Transverse colon (tissue), 4 donors: ENCODE measurements at regions not wholly inside any gene's neighbourhood (a gene's known extent, or its start where the extent isn't known, plus 50 kb on each side); places are given as distances from the start of the nearest gene placed in this dataset.

Experiments used
- DNase-seq: peaks from one replicate; pipeline ENCODE4 v3.0.0-alpha.2; 2019
- H3K27ac ChIP-seq, 4 donors: fragments of 200-600 bp; sonication (generic); 2 replicates each; pipeline ENCODE4 v1.5.1; 2016 to 2018; ENCODE audit warnings: inconsistent platforms in 4 of 4
- H3K27me3 ChIP-seq: fragments of 200-600 bp; sonication (generic); 2 replicates; pipeline ENCODE4 v1.5.1; 2017; ENCODE audit warnings: inconsistent platforms
- H3K36me3 ChIP-seq, 4 donors: fragments of 200-600 bp; sonication (generic); 2 replicates each; pipeline ENCODE4 v1.5.1; 2017 to 2019; ENCODE audit warnings: inconsistent platforms in 4 of 4
- H3K4me1 ChIP-seq, 4 donors: fragments of 200-600 bp; sonication (generic); 2 replicates each; pipeline ENCODE4 v1.5.1; 2017 to 2020; ENCODE audit warnings: inconsistent platforms in 4 of 4
- H3K4me3 ChIP-seq, 4 donors: fragments of 200-600 bp; sonication (generic); 1 replicate in 1 of 4; 2 replicates in 3 of 4; pipeline versions ENCODE4 v1.5.1 to v1.6.1; 2017 to 2019; ENCODE audit warnings: inconsistent platforms in 4 of 4
- H3K9me3 ChIP-seq, 2 donors: fragments of 200-600 bp; sonication (generic); 2 replicates each; pipeline ENCODE4 v1.5.1; 2017 to 2019; ENCODE audit warnings: inconsistent platforms in 2 of 2
- CTCF ChIP-seq, 5 experiments: fragments of 200-600 bp in 3 of 5; fragments of 450-650 bp in 2 of 5; sonication (generic) in 3 of 5; IDR thresholded peaks; 1 replicate in 2 of 5; 2 replicates in 3 of 5; pipeline ENCODE4 v1.5.1; 2016 to 2017; ENCODE audit warnings: antibody characterized with exemption in 5 of 5, inconsistent platforms in 3 of 5, mild to moderate bottlenecking in 2 of 5, moderate library complexity in 1 of 5
- EP300 ChIP-seq: sonication (generic); formaldehyde crosslinking; IDR thresholded peaks from one replicate; pipeline ENCODE4 v1.6.1; 2017; ENCODE audit warnings: antibody characterized with exemption, low read depth
- POLR2A ChIP-seq: fragments of 450-650 bp; IDR thresholded peaks from one replicate; pipeline ENCODE4 v1.6.1; 2016; ENCODE audit warnings: antibody characterized with exemption, mild to moderate bottlenecking, moderate library complexity
- POLR2AphosphoS5 ChIP-seq, 3 donors: sonication (generic); formaldehyde crosslinking; IDR thresholded peaks; one replicate each; pipeline ENCODE4 v1.6.1; 2016; ENCODE audit warnings: antibody characterized with exemption in 3 of 3
- WGBS, 2 donors: methylation state at CpG; one replicate each; pipeline ENCODE4 v1.1.5; 2018; ENCODE audit warnings: low coverage in 1 of 2; 5-methylcytosine and 5-hydroxymethylcytosine counted together
- in situ Hi-C, 4 donors: fragments of 200-750 bp; cut with MboI; loops; one replicate each; pipeline versions ENCODE4 v1.15.0 to v1.15.1; 2017; ENCODE audit warnings: low sequenced_read_pairs in 3 of 4, low pct_ligation_motif_present in 1 of 4, low pct_unique_long_range_greater_than_20kb in 1 of 4
- intact Hi-C: fragments of 100-400 bp; cut with DNase I; formaldehyde crosslinking; loops from one replicate; pipeline ENCODE4 v1.15.1; 2023; ENCODE audit warnings: low total_unique reads

DNA sequence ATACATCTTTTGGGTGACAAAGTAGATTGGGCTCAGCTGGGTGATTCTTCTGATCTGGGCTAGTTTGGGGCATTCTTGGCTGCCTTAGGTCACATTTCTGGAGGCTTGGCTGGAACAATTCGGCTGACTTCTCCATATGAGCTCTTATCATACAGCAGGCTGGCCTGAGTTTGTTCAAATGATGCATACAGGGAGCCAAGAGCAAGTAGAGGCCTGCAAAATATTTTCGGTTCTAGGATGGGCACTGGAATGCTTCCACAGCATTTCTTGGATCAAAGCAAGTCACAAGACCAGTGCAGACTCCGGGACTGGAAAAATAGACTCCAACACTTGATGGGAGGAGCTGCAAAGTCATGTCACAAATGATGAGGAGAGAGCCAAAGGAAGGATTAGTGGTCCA, 98.4 kb downstream of the SCG2 start:
- in situ Hi-C loops = no loop called here
- 52 to 92% methylated on average over 2 to 3 of the region's 3 CpGs for WGBS, 2 donors
- no peak overlapping the region for H3K27ac ChIP-seq
- intact Hi-C loops = no loop called here
- DNase-seq = no peak
- TF ChIP-seq POLR2AphosphoS5 (IDR thresholded peaks at IDR 0.05) (no peak), POLR2A (no peak), EP300 (no peak), CTCF (IDR thresholded peaks at IDR 0.05) (no peak)
- no peaks in the 10 kb centered on the region for H3K4me1 ChIP-seq
- H3K36me3 ChIP-seq = no peaks in the 10 kb centered on the region
- H3K4me3 ChIP-seq = no peak overlapping the region
- H3K27me3 ChIP-seq = no peaks in the 10 kb centered on the region
- H3K9me3 ChIP-seq = no peaks in the 10 kb centered on the region

DNA sequence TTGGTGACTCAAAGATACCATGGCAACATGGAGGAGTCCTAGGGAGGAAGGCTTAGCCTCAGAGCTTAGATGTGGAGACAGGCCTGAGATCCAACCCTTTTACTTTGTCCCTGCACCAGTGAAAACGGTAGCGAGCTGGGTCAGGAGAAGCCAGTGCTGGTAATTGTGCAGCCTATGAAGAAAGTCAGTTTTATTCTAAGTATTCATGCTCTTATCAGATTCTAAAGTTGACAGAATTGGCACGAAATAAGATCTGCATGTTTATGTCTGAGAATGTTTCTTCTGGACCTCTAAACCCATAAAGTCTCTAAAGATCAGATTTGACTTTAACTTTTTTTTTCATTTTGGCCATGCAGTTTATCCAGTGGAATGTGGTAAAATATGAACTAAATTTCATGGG, 93.8 kb downstream of the SCG2 start:
- H3K27ac ChIP-seq = no peak overlapping the region
- no peaks in the 10 kb centered on the region for H3K36me3 ChIP-seq
- in situ Hi-C loops (no loop called here), intact Hi-C loops (no loop called here)
- DNase-seq = no peak
- no peaks in the 10 kb centered on the region for H3K27me3 ChIP-seq
- H3K4me3 ChIP-seq = no peak overlapping the region
- no peaks in the 10 kb centered on the region for H3K9me3 ChIP-seq
- H3K4me1 ChIP-seq = no peaks in the 10 kb centered on the region
- 62% methylated on average over 3 of the region's 3 CpGs for WGBS, 2 donors
- no peak for TF ChIP-seq CTCF (IDR thresholded peaks at IDR 0.05)
- no peak for TF ChIP-seq POLR2AphosphoS5 (IDR thresholded peaks at IDR 0.05)
- TF ChIP-seq POLR2A = no peak
- no peak for TF ChIP-seq EP300

GRCh38 chr2:223510713-223511112, 91.4 kb downstream of the SCG2 start:
- in situ Hi-C loops (no loop called here), intact Hi-C loops (no loop called here)
- Histone ChIP-seq H3K4me3 (no peak overlapping the region), H3K27me3 (no peaks in the 10 kb centered on the region), H3K4me1 (no peaks in the 10 kb centered on the region), H3K9me3 (no peaks in the 10 kb centered on the region), H3K36me3 (no peaks in the 10 kb centered on the region), H3K27ac (no peak overlapping the region)
- DNase-seq = no peak
- TF ChIP-seq POLR2A (no peak), EP300 (no peak), CTCF (IDR thresholded peaks at IDR 0.05) (no peak), POLR2AphosphoS5 (IDR thresholded peaks at IDR 0.05) (no peak)
- 75 to 84% methylated on average over 3 to 4 of the region's 4 CpGs for WGBS, 2 donors

- H3K9me3 ChIP-seq = no peaks in the 10 kb centered on the region
- no peak for DNase-seq
- WGBS, 2 donors = 69 to 76% methylated on average over 4 of the region's 4 CpGs
- no peaks in the 10 kb centered on the region for H3K27me3 ChIP-seq
- no peaks in the 10 kb centered on the region for H3K36me3 ChIP-seq
- H3K4me3 ChIP-seq = no peak overlapping the region
- no peak for TF ChIP-seq EP300
- TF ChIP-seq POLR2AphosphoS5 (IDR thresholded peaks at IDR 0.05) = no peak
- TF ChIP-seq CTCF (IDR thresholded peaks at IDR 0.05) = no peak
- no peak for TF ChIP-seq POLR2A
- intact Hi-C loops = no loop called here
- no peaks in the 10 kb centered on the region for H3K4me1 ChIP-seq
- no peak overlapping the region for H3K27ac ChIP-seq
- in situ Hi-C loops = no loop called here
These were observed 91.0 kb downstream of the SCG2 start for GRCh38 chr2:223511168-223511567.
